ENCODE measurements at regions not wholly inside any gene's neighbourhood (a gene's known extent, or its start where the extent isn't known, plus 50 kb on each side); places are given as distances from the start of the nearest gene placed in this dataset.

DNA sequence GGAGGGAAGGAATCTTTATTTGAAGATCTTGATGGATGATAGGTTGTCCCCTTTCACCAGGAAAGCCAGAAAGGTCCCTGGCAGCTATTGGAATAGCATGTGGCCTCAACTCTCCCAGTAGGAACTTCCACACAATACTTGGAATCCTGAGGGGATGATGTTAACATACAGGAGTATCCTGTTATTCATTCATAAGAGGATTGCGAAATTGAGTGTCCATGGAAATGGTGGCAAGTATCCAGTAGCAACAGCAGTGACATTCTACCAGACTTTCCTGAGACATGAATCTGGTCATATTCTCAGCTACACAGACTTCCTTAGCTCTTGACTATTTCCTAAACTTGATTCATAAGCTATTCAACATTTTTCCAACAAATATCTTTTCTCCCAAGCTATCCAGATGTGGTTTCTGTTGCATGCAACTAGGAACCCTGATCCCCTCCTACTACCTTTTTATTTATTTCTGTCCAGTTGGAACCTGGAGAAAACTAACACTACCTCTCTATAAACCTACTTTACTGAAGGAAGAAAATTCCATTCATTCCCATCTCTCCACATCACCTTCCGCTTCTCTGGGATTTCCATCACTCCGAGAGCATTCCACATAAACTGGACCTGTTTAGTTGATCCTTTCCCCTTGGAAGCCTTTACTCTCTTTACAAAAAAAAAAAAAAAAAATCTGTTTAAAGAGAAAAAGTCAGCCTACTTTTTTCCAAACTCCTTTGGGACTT is 101.8 kb downstream of the ANXA5 start:
- TF ChIP-seq, protein P1, sequence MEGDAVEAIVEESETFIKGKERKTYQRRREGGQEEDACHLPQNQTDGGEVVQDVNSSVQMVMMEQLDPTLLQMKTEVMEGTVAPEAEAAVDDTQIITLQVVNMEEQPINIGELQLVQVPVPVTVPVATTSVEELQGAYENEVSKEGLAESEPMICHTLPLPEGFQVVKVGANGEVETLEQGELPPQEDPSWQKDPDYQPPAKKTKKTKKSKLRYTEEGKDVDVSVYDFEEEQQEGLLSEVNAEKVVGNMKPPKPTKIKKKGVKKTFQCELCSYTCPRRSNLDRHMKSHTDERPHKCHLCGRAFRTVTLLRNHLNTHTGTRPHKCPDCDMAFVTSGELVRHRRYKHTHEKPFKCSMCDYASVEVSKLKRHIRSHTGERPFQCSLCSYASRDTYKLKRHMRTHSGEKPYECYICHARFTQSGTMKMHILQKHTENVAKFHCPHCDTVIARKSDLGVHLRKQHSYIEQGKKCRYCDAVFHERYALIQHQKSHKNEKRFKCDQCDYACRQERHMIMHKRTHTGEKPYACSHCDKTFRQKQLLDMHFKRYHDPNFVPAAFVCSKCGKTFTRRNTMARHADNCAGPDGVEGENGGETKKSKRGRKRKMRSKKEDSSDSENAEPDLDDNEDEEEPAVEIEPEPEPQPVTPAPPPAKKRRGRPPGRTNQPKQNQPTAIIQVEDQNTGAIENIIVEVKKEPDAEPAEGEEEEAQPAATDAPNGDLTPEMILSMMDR (conservative IDR thresholded peaks at IDR 0.05; ENCODE audit: low read depth in 2 of 2), result no peak
- TF ChIP-seq EZH2phosphoT487 (IDR thresholded peaks at IDR 0.05; ENCODE audit: unreplicated experiment), result no peak
- no peak for TF ChIP-seq EZH2 (IDR thresholded peaks at IDR 0.05; ENCODE audit: low read depth, unreplicated experiment)
- TF ChIP-seq POLR2AphosphoS5 (IDR thresholded peaks at IDR 0.05; ENCODE audit: low read depth), result no peak

All from GM23338 (cell line).